NCI-H146 treated with DMSO at 0.1 percent for 48 hours (cell line): ENCODE measurements at regions not wholly inside any gene's neighbourhood (a gene's known extent, or its start where the extent isn't known, plus 50 kb on each side); places are given as distances from the start of the nearest gene placed in this dataset.
"Not testable (repeated sequence)": the region's sequence is repeated elsewhere in the genome, so short reads cannot be mapped to it uniquely, and the experiment has no call there.

Experiments used
- DNase-seq: peaks from one replicate; lab custom pipeline; 2025; ENCODE audit not compliant: unreplicated experiment; lab: John Stamatoyannopoulos, UW

DNA sequence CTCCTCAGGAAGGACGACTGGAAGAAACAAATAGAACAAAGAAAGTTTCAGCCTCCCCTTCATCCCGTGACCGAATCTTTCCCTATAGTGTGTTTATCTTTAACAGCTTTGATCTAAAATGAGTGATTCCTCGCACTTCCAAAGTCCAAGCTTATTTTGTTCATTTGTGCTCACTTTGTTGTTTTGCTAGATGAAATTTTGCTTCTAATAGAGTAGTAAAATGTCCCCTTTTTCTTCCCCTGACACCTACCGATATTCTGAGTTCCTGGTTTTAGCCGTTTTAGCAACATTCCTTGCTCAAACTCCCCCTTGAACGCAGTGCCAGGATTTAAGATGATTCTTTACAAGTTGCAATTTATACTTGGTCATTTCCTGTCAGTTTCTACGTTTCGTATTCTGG, 204.2 kb downstream of the FGF9 start:
- no peak for DNase-seq

DNA sequence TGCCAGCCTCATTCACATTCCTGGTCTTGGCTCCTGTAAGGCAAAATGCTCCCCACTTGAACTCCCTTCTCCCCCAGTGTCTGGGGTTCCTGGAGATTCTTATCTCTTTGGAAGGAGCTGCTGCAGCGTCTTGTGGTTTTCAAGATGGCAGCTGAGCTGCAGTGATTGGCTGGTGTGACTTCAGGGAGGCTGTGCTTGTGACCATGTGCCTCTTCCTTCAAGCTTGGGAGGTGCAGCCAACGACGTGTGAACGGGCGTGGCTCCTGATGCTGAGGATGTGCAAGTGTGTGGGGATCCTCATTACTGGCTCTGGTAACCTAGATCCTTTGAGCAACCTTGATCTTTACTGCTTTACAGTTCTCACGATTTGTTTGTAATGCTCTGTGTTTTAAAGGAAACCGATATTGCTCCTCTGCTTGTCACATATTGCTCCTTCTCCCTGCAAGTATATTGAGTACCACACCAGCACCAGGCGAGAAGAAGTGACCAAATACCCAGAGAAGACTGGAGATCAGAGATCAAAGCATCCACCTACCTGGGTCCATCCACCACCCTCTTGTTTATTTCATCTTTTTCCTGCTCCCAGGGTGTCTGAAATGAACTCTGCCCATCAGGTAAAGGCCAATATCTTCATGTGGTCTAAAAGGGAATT, 208.5 kb downstream of the FGF9 start:
- no peak for DNase-seq

DNA sequence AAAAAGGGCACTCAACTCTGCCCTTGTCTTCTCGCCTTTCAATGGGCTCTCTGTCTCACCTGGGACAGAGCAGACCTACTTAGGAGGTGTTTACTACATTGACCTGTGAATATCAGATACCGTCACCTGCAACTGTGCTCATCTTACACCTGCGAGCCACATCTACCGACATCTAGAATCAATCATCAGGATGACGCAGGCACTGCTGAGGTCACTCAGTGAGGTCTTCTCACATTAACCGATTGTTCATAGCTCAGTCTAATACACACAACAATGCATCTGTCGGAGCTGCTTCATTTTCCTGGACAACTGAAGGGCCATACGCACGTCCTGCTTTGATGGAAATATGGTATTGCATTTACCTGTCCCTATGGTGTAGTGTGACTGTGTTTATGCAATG, 211.9 kb downstream of the FGF9 start:
- no peak for DNase-seq

DNA sequence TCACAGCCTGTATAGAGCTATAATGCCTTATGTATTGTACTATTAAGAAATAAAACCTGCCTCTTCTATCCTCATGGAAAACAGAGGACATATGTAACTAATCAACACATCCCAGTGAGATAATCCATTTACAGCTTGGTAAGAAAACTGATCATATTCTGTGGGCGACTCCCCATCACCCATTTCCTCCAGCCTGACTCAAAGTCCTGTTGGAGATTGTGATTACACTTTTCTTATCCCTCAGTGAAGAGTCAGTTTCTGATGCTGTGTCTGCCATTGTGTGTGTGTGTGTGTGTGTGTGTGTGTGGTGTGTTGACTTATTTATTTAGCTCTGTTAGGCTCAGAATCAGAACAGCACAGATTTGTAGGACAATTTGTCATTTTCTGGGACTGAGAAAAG, 212.8 kb downstream of the FGF9 start:
- DNase-seq, result no peak

DNA sequence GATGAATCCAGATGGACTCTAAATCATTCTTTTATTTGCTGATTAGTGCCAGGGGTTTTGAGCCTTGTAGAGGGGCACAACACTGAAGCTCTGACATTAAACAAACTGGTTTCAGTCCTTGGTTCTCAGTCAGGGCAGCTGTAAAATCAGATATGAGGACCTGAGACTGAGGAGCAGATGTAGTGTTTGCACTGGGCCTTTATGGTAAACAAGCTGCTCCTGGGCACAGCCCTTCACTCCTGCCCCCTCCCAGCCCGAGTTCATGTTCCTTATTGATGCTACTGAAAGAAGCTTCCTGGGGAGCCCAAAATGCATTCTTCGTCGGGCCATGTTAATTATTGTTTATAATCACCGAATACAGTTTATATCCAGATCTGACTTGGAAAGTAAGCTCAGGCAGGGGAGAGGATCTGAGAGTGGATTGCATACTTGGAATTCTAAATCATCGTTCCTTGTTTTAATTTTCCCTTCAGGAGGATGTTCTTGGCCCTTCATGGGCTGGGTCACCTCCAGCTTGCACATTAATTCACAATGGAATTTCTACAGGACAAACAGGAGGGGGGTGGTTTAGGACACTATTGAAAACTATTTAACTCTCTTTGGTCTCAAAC, 213.5 kb downstream of the FGF9 start:
- DNase-seq, result no peak

DNA sequence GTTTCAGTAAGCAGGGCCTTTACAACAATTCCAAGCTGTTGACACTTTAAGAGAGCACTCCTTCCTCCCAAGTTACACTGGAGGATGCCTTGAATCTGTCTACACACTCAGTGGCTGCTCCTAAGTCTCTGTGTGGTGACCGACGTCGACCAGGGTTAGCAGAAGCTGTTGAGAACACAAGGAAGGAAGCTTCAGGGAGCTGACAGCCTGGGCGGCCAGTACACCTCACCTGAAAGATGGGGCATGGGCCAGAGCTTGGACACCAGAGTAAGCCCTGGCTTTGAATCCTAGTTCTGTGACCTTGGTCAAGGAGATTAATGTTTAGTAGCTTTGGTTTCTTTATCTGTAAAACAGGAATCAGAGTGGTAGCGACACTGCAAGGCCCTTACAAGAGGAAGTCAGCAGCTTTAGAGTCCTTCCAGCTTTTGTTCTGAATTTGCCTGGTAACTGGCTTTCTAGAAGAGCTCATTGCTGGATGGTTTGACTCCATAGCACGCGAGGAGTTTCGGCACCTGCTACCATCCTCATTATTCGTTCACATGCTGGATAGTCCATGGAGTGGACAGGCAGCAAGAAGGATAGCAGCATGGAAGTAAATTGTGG, 214.2 kb downstream of the FGF9 start:
- DNase-seq, result no peak

DNA sequence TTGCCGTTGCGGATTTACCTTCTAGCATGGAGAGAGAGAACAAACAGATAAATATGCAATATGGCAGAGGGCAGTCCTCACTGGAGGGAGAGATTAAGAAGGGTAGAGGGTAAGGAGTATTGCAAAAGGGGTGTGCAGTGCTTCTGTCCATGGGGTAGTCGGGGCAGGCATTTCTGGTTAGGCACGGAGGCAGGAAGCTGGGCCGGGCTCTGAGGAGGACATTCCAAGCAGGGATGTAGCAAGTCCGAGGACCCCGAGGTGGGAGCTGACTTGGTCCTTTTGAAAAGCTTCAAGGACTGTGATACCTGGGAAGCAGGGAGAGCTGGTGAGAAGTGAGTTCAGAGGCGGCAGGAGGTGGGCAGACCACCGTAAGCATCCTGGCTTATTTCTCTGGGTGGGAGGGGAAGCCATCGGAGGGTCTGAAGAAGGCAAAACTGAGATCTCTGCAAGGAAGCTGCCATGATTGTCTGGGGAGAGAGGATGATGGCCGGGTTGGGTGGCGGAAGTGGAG, 214.9 kb downstream of the FGF9 start:
- DNase-seq, result no peak

DNA sequence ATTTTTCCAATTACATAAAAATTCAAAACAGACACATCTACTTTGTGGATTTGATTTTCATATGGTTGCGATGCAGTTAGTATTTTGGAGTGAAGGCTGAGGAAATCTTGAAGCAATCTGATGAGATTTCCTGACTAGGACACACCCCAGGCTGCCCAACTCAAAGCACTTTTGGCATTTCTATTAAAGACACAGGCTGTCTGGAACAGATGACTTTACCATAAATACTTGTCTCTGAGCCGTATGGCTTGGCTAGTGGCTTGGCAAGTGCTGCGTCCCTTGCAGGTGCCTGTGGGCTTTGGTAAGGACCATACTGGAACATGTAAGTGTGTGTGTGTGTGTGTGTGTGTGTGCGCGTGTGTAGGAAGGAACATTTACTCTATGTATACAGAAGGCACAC, 218.8 kb downstream of the FGF9 start:
- DNase-seq, result no peak

DNA sequence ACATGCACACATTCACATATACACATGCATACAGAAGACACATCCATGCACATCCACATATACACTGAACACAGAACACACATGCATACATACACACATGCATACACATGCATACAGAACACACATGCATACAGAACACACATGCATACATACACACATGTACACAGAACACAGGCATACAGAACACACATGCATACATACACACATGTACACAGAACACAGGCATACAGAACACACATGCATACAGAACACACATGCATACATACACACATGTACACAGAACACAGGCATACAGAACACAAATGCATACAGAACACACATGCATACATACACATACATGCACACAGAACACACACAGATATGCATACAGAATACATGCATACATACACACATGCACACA, 219.3 kb downstream of the FGF9 start:
- not testable (repeated sequence) for DNase-seq

DNA sequence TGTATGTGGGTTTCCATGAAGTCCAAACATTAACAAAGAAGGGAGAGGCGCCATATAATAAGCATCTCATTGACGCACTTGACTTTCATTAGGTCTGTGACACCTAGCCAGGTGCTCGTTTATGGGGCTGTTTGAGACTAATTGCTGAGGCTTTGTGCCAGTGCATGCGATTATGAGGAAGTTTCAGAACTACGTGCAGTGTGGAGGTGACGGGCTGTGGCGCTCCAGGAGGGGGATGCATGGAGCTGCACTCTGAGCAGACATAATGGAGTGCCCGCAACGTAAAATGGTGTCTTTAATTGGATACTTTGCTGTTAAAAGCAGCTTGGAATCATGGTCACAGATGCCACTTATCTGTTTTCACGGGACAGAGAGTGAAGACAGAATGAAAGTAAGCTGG, 223.2 kb downstream of the FGF9 start:
- DNase-seq, result no peak

DNA sequence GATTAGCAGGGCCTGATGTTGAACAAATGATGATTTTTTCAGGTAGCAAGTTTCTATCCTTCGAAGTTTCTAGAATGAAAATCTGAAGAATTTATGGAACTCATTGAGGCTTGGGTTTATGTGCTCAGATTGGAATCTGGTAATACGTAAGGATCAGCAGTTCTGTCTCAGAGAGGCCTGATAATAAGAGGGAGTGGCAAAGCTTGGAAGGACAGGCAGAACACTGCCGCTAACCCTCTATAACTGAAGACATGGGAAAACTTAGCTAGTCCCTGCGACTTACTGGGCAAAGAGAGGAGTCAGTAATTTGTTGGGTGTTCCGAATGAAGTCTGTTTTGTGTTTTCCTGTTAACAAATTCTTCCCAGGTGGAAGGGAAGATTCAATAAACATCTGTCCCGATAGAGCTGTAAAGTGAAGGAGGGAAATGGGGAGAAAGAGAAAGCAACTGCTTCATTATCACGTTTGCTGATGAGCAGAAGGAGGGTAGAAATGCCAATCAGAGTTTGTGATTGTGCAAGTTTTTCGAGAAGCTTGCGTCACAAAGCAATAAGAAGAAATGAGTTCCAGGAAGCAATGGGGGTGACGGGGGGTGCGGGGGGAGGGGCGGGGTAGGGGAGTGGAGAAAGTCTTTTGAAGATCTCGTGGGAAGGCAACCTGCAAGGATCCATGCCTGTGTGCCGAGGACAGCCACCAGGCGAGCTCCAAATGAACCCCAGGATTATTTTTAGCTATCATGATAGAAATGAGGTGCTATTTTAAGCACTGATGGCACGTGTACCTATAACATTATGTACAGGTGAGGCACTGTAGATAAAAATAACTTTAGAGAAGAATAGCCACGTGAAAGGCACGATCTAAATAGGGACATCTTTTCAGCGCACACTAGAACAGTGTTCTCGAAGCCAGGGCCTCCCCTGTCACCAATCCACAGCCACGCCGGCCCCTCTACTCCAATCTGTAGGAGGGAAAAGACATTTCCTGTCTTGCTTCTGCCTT, 224.1 kb downstream of the FGF9 start:
- no peak for DNase-seq

DNA sequence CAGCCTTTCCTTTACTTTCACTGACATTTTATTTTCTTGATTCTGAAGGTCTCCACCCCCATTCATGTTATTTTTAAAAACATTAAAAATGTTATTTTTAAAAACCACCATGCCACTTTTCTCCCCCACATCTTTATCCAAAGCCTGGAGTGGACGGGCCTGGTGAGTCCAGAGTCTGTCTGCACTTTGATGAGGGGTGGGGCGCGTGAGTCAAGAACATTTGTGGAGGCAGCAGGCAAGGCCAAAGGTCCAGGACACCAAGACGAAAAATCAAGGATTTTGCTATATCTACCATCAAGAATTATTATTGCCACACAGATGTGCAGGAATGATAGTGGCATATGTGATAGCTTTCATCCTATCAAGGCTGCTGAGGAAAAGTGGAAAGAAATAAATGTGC, 224.9 kb downstream of the FGF9 start:
- DNase-seq, result no peak

DNA sequence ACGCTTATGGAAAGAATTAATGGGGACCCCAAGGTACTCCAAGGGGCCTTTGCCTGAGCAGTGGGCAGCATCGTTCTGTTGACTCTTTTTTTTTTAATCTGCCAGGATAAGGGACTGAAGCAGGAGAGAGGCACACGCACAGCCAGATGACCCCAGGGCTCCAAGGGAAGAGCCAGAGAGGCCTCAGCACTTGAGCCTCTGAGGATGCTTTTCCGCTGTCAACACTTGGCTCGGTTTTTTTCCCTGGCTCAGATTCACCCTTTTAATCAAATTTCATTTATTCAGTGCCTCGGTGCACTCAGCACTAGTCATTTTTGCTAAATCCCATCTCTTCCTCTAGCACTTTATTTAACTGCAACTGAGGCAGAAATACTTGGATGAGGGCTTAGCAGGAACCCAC, 226.3 kb downstream of the FGF9 start:
- no peak for DNase-seq

DNA sequence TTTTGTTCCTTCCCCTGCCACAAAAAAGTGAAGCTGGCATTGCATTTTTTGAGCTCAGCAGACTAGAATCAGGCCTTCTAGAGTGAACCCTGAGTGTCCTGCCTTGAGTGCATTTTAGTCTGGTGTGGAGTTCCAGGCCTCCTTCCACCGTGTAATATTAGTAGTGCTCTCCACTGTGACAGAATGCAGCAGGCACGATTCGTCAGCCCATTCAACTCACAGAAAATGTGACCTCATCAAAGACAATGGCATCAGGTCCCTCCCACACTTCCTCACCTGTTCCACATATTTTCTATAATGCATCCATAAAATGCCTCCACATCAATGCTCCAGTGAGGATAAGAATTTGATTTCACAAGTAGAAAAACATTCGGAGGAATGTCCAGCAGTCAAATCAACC, 227.6 kb downstream of the FGF9 start:
- DNase-seq, result no peak

DNA sequence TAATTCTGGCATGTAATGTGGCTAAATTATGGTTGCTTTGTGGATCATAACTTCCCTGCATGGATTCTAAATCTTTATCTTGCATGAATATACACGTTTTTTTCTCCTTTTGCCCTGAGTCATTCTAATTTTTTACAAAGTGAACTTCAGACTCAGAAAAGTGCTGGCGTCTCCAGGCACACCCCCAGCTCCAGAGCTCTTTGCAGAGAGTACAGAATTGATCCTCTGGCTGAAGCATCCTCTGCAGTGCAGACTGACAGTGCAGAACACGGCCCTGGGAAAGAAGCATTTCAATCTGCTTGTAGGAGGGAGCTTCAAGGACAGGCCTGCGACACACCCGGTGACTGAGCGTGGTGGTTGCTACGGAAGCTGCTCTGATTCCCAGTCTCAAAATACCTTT, 228.1 kb downstream of the FGF9 start:
- no peak for DNase-seq

DNA sequence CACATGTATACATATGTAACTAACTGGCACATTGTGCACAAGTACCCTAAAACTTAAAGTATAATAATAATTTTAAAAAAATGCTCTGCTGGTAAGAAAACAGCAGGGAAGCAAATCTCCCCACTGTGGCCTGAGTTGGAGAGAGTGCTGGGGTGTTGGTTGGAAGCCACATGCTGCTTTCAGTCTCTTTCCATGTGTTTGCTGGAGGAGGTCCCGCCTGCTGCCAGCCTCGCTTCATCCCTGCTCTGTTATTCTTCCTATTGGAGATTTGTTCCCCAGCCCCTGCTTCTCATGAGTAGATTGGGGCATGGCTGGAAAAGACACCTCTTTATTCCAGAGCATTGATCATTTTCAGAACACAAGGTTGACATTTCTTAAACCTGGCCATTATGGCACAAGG, 230.5 kb downstream of the FGF9 start:
- DNase-seq, result no peak

DNA sequence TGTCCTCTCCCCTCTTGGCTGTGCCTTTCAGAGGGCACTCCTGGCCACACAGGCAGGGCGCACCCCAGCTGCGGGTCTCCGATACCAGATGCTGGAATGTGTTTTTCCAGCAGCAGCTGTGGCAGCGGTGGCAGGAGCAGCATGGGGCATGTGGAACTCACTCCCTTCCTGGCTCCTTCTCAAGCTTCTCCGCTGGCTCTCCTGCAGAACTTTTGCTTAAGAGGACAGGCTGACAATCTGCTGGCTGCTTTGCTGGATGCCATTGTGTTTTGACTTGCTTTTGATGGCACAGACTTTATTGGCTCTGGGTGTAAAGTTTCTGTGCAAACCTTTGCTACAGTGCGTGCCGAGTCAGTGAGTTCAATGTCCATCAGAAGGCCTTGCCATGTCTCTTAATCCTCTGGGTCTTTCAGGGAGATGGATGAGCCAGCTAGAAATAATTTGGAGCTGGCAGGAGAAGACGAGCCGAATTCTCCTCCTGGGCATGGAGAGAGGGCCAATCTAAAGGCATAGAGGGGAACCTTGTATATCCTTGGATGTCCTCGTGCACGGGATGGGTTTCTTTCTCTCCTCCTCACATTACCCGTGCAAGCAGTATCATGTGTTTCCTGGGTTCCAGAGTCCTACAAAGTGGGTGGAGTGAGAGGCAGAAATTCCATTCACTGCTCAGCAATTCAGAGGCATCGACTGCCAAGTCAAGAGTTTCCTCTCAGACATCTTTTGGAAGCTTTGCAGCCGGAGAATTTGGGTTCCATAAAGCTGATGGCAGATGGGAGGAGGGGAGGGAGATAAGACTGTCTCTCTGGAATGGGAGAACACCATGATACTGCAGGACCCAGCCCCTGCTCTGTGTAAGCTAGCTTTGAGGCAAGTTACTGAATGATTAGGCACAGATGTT, 231.2 kb downstream of the FGF9 start:
- DNase-seq, result no peak

DNA sequence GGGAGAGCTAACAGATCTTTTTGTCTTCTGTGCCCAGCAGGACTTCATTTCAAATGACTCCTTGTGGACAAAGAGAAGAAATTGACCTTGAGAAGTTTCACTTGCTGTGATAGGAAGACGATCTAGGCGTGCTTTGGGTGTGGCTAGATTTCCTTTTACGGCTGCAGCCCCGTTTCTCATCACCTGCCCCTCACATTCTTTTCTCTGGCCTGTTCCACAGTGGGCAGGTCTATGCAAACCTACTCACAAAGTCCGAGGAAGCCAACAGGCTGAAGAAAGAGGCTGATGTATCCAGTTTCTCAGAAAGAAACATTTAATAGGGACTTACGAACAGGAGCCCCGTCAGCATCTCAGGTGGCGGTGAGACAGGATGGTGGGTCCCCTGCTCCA, 231.8 kb downstream of the FGF9 start:
- DNase-seq, result no peak

DNA sequence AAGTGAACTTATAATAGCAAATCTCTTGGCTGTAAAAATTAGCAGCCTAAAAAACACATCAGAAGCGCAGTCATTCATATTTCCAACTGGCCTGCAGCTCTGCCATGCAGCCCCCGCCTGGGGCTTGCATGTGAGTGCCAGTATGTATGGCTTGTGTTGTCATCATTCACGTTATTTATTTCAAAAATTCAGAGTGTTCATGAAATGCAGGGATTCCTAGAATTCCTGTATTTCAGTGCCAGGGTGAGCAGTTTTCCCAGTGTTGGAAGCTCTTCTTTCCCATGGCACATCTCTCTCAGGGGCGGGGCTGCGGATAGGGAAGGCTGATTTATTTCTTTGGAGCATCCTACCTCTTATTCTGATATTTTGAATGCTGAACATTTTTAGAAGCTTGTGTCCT, 234.6 kb downstream of the FGF9 start:
- DNase-seq, result no peak

DNA sequence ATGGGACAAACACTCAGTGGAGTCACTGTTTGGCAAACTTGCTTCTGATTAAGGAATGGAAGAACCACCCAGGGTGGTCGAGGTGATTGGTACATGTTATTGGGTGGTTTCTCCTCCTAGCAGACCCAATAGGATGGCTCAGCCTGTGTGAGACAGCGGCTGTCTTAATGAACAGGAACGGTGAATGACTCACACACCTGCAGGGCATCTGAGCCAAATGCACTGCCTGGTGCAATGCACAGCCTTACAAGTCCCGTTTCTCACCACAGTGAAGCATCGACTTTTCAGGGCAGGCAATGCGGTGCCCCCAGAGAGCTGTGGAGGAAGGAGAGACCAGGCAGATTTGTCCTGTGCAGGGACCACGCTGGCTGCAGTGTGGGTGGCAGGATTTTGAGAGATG, 238.5 kb downstream of the FGF9 start:
- DNase-seq, result no peak
